ENCODE measurements at regions not wholly inside any gene's neighbourhood (a gene's known extent, or its start where the extent isn't known, plus 50 kb on each side); places are given as distances from the start of the nearest gene placed in this dataset.

DNA sequence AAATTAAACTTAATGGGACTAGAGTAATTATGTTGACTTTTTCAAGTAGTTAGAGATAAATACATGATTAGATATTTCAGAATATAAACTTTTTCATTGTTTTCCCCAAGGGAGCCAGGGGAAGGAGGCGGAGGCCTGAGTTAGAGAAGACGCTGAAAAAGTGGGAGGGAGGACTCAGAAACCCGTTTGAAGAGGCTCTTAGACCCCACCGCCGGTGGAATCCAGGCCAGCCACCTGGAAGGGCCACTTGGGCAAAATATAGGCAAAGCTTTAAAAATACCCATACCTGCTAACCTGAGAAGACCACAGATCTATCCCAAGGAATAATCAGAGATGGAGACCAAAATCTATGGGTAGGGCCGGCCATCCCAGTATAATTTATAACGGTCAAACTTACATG is 242.6 kb downstream of the PTPRU start:
- TF ChIP-seq, protein P1, sequence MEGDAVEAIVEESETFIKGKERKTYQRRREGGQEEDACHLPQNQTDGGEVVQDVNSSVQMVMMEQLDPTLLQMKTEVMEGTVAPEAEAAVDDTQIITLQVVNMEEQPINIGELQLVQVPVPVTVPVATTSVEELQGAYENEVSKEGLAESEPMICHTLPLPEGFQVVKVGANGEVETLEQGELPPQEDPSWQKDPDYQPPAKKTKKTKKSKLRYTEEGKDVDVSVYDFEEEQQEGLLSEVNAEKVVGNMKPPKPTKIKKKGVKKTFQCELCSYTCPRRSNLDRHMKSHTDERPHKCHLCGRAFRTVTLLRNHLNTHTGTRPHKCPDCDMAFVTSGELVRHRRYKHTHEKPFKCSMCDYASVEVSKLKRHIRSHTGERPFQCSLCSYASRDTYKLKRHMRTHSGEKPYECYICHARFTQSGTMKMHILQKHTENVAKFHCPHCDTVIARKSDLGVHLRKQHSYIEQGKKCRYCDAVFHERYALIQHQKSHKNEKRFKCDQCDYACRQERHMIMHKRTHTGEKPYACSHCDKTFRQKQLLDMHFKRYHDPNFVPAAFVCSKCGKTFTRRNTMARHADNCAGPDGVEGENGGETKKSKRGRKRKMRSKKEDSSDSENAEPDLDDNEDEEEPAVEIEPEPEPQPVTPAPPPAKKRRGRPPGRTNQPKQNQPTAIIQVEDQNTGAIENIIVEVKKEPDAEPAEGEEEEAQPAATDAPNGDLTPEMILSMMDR (IDR thresholded peaks at IDR 0.05; ENCODE audit: low read depth, low read length, poor library complexity, severe bottlenecking), result no peak
- TF ChIP-seq EZH2phosphoT487 (IDR thresholded peaks at IDR 0.05; ENCODE audit: borderline replicate concordance, low read length), result no peak
